Ovary (tissue), 7 donors: ENCODE measurements at regions not wholly inside any gene's neighbourhood (a gene's known extent, or its start where the extent isn't known, plus 50 kb on each side); places are given as distances from the start of the nearest gene placed in this dataset.

Experiments
- DNase-seq, 5 donors: peaks; one replicate each; pipeline ENCODE4 v3.0.0-alpha.2; 2019 to 2020
- H3K27ac ChIP-seq, 2 donors: fragments of 200-600 bp; one replicate each; pipeline versions ENCODE4 v1.5.1 to v1.8.0; 2019 to 2022
- H3K27me3 ChIP-seq: fragments of 200-600 bp; one replicate; pipeline ENCODE4 v1.8.0; 2022
- H3K36me3 ChIP-seq: fragments of 200-600 bp; sonication (generic); one replicate; pipeline ENCODE4 v1.5.1; 2019
- H3K4me1 ChIP-seq: one replicate; pipeline ENCODE4 v1.8.1; 2013; ENCODE audit warnings: mild to moderate bottlenecking, moderate library complexity; ENCODE audit not compliant: insufficient read depth
- H3K4me3 ChIP-seq: fragments of 200-600 bp; sonication (generic); one replicate; pipeline ENCODE4 v1.5.1; 2017
- H3K9me3 ChIP-seq, 2 donors: fragments of 200-600 bp in 1 of 2; sonication (generic) in 1 of 2; one replicate each; pipeline versions ENCODE4 v1.5.1 to v1.8.1; 2013 to 2019; ENCODE audit warnings: mild to moderate bottlenecking in 1 of 2, moderate library complexity in 1 of 2
- EP300 ChIP-seq: sonication (generic); formaldehyde crosslinking; IDR thresholded peaks from one replicate; pipeline ENCODE4 v1.6.1; 2017; ENCODE audit warnings: antibody characterized with exemption
- POLR2A ChIP-seq: fragments of 450-650 bp; IDR thresholded peaks from one replicate; pipeline ENCODE4 v1.6.1; 2017; ENCODE audit warnings: antibody characterized with exemption, mild to moderate bottlenecking, moderate library complexity
- WGBS, 3 donors: extraction: QIAGEN DNeasy Blood & Tissue Kit in 1 of 3; methylation state at CpG; one replicate each; pipeline versions ENCODE4 v1.1.5 to v1.1.7; 2013 to 2017; 5-methylcytosine and 5-hydroxymethylcytosine counted together
- intact Hi-C, 4 donors: fragments of 100-400 bp; cut with DNase I; formaldehyde crosslinking; loops; one replicate each; pipeline versions ENCODE4 v1.11.0 to v1.15.1; 2022 to 2023
- TF ChIP-seq, protein P1 (sequence below), 3 donors: fragments of 450-650 bp in 2 of 3; fragments of 200-600 bp in 1 of 3; IDR thresholded peaks; one replicate each; pipeline versions ENCODE4 v1.5.1 to v1.8.0; 2016 to 2022; ENCODE audit warnings: antibody characterized with exemption in 3 of 3, mild to moderate bottlenecking in 1 of 3
- donor health status: DM: no; HTN: no; CAD: no; lungs with moderate emphysema.
- donor health status: DM: no; HTN: no; CAD: no.
- donor health status: Bipolar disorder and iron deficiency.
- donor health status: DM: no; HTN: no; CAD: no.
- donor health status: DM: yes; HTN: yes; CAD: no.

DNA sequence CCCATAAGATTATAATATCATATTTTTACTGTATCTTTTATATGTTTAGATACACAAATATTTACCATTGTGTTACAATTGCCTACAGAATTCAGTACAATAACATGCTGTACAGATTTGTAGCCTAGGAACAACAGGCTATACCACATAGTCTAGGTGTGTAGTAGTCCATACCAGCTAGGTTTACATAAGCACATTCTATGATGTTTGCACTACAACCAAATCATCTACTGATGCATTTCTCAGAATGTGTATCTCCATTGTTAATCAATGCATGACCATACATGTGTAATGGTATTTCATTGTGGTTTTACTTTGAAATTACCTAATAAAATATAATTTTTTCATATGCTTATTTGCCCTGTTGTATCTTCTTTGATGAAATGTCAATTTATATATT lies 288.1 kb upstream of the PCDH10 start:
- DNase-seq, result no peak
- Histone ChIP-seq H3K4me1 (no peaks in the 10 kb centered on the region), H3K36me3 (no peaks in the 10 kb centered on the region), H3K9me3 (no peaks in the 10 kb centered on the region), H3K27ac (no peak overlapping the region), H3K4me3 (no peak overlapping the region), H3K27me3 (no peaks in the 10 kb centered on the region)
- TF ChIP-seq EP300 (no peak), POLR2A (no peak)
- TF ChIP-seq, protein P1, sequence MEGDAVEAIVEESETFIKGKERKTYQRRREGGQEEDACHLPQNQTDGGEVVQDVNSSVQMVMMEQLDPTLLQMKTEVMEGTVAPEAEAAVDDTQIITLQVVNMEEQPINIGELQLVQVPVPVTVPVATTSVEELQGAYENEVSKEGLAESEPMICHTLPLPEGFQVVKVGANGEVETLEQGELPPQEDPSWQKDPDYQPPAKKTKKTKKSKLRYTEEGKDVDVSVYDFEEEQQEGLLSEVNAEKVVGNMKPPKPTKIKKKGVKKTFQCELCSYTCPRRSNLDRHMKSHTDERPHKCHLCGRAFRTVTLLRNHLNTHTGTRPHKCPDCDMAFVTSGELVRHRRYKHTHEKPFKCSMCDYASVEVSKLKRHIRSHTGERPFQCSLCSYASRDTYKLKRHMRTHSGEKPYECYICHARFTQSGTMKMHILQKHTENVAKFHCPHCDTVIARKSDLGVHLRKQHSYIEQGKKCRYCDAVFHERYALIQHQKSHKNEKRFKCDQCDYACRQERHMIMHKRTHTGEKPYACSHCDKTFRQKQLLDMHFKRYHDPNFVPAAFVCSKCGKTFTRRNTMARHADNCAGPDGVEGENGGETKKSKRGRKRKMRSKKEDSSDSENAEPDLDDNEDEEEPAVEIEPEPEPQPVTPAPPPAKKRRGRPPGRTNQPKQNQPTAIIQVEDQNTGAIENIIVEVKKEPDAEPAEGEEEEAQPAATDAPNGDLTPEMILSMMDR (IDR thresholded peaks at IDR 0.05), result no peak
- intact Hi-C loops, result no loop called here

DNA sequence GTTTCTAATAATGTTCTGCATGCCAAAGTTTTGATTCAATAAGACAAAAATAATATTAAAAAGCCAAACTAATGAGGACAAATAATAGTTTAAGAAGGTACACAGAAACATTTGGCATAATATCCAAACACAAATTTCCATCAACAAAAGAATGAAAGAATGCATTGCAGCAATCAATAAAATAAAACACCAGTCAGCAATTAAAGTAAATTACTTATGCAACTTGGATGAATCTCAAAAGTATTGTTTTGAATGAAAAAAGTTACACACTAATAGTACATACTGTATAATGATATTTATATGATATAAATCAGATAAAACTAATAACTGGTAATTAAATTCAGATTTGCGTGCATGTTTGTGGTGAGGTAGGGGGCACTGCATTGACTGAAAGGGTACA lies 285.5 kb upstream of the PCDH10 start:
- no peaks in the 10 kb centered on the region for H3K27me3 ChIP-seq
- WGBS, 3 donors, result 89 to 95% (median 93%) methylated on average over 1 of the region's 1 CpG
- DNase-seq, result no peak
- intact Hi-C loops, result no loop called here
- no peaks in the 10 kb centered on the region for H3K4me1 ChIP-seq
- H3K9me3 ChIP-seq, result no peaks in the 10 kb centered on the region
- TF ChIP-seq, protein P1 (IDR thresholded peaks at IDR 0.05), result no peak
- no peak overlapping the region for H3K27ac ChIP-seq
- no peaks in the 10 kb centered on the region for H3K36me3 ChIP-seq
- H3K4me3 ChIP-seq, result no peak overlapping the region

DNA sequence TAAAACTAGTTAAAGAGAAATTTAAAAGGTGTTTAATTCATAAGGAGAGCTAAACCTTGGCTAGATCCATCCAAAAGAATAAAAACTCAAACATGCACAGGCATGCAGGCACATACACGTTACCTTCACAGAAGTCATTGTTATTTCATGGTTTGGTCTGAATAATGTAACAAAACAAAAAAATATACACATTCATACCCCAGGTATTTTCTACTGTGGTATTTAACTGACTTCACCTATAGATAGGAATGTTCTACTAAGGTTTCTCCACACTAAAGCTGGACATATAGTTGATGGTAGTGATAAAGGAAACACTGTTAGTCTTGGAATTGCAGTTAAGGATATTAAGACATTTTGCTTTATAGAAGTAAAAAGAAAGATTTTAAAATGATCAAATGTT lies 283.6 kb upstream of the PCDH10 start:
- H3K4me1 ChIP-seq, result no peaks in the 10 kb centered on the region
- no peaks in the 10 kb centered on the region for H3K9me3 ChIP-seq
- no peak overlapping the region for H3K4me3 ChIP-seq
- H3K27me3 ChIP-seq, result no peaks in the 10 kb centered on the region
- no peak overlapping the region for H3K27ac ChIP-seq
- intact Hi-C loops, result no loop called here
- 86 to 88% (median 87%) methylated on average over 1 of the region's 1 CpG for WGBS, 3 donors
- DNase-seq, result no peak
- H3K36me3 ChIP-seq, result no peaks in the 10 kb centered on the region
- TF ChIP-seq POLR2A (no peak), EP300 (no peak)
- TF ChIP-seq, protein P1 (IDR thresholded peaks at IDR 0.05), result no peak

DNA sequence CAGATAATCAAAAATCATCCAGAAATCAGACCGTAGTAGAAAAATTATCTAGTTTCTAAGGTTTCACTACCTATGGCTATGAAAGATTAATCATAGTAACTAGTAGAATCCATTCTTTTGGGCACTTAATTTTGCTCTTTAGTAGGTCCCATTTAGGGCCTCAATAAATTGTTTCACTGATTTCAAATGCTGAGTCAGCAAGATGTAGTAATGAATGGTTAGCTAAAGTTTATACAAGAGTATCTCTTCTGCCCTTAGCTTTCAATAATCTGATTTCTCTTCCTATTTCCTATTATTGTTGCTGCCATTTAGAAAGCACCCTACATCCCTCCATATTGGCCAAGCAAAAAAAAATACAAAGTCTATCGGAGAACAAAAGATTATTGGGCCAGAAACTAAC lies 283.2 kb upstream of the PCDH10 start:
- intact Hi-C loops, result no loop called here
- TF ChIP-seq EP300 (no peak), POLR2A (no peak)
- Histone ChIP-seq H3K27ac (no peak overlapping the region), H3K27me3 (no peaks in the 10 kb centered on the region), H3K36me3 (no peaks in the 10 kb centered on the region), H3K4me1 (no peaks in the 10 kb centered on the region), H3K4me3 (no peak overlapping the region), H3K9me3 (no peaks in the 10 kb centered on the region)
- 87 to 90% (median 90%) methylated on average over 2 of the region's 2 CpGs for WGBS, 3 donors
- DNase-seq, result no peak

DNA sequence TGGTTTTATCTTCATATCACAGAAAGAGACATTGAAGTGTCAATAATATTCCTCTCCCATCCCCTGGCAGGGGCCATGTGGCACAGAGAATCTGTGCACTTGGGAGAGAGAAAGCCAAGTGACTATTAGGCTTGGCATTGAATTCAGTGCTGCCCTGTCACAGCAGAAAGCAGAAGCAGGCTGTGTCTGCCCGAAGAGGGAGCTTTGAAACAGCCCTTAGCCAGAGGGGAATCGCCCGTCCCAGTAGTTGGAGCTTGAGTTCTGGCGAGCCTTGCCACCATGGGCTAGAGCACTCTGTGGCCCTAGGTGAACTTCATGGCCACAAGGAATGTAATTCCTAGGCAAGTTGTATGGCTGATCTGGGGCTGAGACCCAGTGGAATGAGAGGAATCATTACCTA lies 282.5 kb upstream of the PCDH10 start:
- Histone ChIP-seq H3K4me1 (no peaks in the 10 kb centered on the region), H3K9me3 (no peaks in the 10 kb centered on the region), H3K4me3 (no peak overlapping the region), H3K36me3 (no peaks in the 10 kb centered on the region), H3K27ac (no peak overlapping the region), H3K27me3 (no peaks in the 10 kb centered on the region)
- intact Hi-C loops, result no loop called here
- 56 to 90% (median 88%) methylated on average over 4 of the region's 4 CpGs for WGBS, 3 donors
- TF ChIP-seq POLR2A (no peak), EP300 (no peak)
- no peak for DNase-seq

DNA sequence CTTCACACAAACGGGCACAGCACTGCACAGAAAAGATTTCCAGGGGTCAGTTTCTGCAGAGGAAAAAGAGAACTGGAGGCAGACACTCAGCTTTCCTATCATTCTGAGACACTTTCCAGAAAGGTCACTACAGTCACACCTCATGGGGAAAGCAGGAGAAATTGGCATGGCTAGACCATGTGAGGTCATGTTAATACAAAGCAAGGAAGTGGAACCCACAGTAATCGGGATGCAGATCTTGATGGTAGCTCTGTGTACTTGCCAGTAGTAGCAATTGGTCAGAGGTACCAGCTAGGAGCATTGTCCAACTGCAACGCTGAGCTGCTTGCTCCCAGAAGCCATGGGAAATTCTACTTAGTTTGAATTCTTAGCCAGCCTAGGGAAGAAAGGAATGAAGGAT lies 255.3 kb upstream of the PCDH10 start:
- no peak overlapping the region for H3K27ac ChIP-seq
- H3K36me3 ChIP-seq, result no peaks in the 10 kb centered on the region
- no peaks in the 10 kb centered on the region for H3K9me3 ChIP-seq
- no peaks in the 10 kb centered on the region for H3K4me1 ChIP-seq
- no peak overlapping the region for H3K4me3 ChIP-seq
- WGBS, 3 donors, result 71 to 76% (median 73%) methylated on average over 3 of the region's 3 CpGs
- intact Hi-C loops, result no loop called here
- no peak for DNase-seq
- H3K27me3 ChIP-seq, result no peaks in the 10 kb centered on the region
- TF ChIP-seq, protein P1 (IDR thresholded peaks at IDR 0.05), result no peak
- TF ChIP-seq EP300 (no peak), POLR2A (no peak)
